Cerebellar nuclear complex (tissue), 1 donor: ENCODE measurements at regions not wholly inside any gene's neighbourhood (a gene's known extent, or its start where the extent isn't known, plus 50 kb on each side); places are given as distances from the start of the nearest gene placed in this dataset.
"Not testable (repeated sequence)": the region's sequence is repeated elsewhere in the genome, so short reads cannot be mapped to it uniquely, and the experiment has no call there.

Experiments used
- DNase-seq, 2 experiments: peaks; one replicate each; lab custom pipeline; 2025; lab: John Stamatoyannopoulos, UW

DNA sequence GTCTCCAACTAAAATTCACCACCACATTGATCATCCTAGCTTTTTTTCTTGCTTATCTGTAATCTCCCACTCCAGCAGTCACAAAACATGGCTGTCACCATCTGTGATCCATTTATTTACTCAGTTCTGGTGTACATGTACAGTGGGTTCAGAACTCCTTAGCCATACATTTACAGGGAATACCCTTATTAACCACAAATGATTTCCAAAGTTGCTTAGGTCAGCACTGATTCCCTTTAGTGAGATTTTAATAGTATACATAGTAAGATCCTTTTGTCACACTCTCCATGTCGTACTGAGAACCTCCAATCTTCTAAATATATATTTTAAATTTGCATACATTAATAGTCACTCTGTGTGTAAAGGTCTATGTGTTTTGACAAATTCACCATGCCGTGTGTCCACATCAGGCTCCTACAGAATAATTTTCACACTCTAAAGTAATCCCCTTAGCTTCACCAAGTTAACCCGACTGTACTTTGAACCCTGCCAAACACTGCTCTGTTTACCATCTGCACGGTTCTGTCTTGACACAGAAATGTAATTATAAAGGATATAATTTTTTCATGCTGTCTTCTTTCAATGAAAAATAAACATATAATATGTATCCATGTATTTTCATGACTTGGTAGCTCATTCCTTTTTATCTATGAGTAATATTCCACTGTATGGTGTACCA, 473.6 kb upstream of the ZP4 start:
- no peak for DNase-seq

DNA sequence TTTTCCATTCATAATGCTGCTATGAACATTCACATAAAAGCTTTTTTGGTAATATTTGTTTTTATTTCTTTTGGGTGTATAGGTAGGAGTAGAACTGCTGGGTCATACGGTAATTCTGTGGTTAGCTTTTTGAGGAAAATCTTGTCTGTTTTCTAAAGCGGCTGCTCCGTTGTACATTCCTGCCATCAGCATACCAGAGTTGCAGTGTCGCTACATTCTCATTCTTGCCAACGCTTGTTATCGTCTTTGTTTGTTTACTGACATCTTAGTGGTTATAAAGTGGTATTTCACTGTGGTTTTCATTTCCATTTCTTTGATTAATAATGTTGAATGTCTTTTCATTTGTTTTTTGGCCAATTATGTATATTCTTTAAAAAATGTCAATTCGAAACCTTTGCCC, 469.8 kb upstream of the ZP4 start:
- no peak for DNase-seq

DNA sequence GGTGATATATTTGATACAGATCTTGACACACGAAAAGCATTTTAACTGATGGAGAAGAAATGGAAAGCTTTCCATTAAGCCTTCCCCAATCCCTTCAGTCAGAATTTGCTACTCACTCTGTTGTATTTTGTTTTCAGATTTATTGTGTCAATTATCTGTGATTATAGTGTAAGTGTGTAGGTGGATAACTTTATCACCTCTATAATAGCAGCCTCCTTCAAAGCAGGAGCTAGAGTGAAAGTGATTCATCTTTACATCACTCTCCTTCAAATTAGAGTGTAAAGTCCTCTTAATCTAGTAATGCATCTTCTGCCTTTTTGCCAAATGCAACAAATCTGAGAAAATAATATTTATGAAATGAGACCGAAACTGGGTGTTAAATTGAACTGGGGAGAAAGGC, 459.7 kb upstream of the ZP4 start:
- DNase-seq, result no peak

DNA sequence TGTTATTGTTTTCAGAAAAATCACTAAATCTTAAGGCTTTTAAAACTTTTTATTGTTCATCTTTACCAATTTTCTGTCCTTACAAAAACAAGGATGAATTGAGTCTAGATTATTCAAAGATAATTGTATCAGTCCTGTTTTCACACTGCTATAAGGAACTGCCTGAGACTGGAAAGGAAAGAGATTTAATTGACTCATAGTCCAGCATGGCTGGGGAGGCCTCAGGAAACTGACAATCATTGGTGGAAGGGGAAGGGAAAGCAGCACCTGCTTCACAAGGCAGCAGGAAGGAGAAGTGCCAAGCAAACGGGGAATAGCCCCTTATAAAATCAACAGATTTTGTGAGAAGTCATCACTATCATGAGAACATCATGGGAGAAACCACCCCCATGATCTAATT, 455.6 kb upstream of the ZP4 start:
- no peak for DNase-seq

DNA sequence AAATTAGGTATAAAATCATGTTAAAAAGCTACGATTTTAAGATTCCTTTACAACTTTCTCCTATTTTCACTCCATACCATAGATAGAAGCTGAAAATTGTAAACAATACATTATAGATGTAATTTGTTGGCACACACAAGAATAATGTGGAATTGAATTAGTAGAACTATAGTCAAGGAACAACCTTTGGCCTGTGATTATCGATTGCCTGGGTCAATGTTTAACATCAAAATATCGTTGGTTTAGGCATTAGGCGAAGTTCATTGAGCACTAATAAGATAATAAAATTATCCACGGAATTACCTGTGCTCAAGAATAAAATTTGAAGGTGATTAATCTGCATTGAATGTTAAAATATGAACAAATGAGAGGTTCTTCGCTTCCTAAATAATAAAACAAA, 455.1 kb upstream of the ZP4 start:
- no peak for DNase-seq

DNA sequence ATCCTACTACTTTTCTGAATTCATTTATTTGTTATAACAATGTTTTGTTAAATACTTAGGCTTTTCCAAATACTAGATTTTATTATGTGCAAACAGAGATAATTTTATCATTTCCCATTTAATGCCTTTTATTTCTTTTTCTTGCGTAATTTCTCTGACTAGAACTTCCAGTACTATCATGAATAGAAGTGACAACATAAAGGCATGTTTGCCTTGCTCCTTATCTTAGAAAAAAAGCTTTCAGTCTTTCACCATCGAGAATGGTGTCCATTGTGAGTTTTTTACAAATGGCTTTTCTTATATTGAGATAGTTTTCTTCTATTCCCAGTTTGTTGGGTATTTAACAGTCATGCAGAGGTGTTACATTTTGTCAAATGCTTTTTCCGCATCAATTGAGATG, 453.1 kb upstream of the ZP4 start:
- no peak for DNase-seq

DNA sequence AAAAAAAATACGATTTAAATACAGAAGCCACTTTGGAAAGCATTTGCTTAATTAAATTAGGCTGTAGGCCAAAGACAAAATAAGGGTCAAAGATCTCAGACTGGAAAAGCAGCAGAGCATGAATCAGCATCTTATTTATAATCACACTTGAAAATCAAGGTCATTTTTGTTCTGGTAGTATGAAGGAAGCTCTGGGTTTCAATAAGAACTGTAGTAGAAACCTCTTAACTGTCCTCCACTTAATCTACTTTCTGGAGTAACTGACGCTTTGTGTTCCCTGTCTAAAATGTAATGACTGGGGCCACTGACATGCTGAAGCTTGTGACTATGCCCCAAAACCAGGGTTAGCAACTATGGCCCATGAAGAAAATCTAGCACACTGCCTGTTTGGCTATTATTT, 450.7 kb upstream of the ZP4 start:
- DNase-seq, result no peak

DNA sequence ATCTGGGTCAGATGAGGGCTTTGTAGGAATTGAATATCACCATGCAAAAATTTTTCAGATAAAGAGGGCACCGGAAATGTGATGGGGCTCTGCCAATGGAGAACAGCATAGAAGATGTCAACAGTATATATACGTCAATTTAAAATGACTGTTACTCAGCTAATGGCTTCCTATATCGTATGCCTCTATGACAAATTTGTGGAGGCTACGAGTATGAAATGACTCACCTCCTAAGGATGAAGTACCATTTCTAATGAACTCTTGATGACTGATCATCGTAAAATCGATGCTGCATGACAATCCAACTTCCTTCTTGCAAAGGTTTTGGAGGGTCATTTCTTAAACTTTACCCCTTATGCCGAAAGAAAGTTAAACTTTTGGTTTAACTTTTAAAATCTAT, 450.3 kb upstream of the ZP4 start:
- no peak for DNase-seq

DNA sequence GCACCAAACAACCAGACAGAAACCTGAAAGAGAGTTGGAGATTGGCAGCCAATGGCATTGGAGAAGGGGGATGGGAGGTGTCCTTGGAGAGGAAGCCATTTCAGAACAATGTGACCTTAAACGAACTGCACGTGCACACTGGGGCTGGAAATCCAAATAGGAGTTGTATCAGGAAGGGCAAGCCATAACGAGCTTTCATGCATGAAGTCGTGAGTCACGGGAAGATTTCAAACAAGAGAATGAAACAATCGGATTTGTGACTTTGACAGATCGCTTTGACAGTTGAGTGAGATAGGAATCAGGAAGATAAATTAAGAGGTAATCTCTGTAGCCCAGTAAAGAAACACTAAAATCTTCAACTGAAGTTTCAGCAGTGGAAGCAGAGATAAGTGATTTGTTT, 445.8 kb upstream of the ZP4 start:
- no peak for DNase-seq

DNA sequence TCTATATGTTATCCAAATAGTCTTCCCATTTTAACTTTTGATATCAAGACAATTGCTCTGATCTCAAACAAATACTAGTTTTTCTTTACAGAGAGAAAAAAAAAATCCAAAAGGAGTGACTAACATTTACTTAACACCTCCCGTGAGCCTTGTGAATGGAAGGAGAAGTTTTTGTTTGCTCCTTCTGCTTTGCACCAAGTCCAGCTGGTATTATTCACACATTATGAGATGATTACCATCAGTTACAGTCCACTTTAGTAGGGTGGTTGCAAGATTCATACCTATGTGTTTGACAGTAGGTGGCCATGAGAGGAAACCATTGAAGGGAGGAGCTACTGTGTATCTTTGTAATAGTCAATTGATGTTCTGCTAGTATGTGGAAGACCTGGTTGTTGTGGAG, 443.4 kb upstream of the ZP4 start:
- DNase-seq, result no peak

DNA sequence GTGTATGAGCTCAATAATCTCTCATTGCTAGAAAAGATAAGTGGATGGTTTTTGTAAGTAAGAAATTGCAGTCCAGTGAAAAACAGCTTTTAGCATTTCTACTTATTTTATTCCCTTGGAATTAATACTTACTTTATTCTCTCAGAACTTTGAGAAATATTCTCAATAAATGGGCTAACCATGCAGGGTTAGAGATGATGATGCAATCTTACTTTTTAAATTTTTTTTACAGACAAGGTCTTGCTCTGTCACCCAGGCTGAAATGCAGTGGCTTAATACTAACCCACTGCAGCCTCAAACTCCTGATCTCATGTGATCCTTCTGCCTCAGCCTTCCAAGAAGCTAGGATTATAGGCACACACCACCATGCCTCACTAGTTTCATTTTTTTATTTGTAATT, 440.8 kb upstream of the ZP4 start:
- DNase-seq, result no peak

DNA sequence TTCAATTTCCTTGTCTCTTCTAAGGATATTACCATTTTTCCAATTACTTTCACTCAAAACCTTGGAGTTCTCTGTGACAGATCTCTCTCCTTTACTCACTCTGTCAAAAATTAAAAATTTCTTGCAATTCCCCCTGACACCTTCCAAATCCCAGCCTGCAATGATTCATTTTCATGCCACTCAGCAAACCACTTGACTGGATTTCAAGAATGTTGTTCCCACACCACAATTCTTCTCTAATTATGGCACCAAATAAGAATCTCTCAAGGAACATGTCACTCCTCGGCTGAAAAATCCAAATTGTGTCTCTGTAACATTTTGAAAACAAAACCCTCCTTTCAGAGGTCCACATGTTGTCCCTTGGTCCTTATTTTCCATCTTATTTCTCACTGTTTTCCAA, 438.9 kb upstream of the ZP4 start:
- no peak for DNase-seq

DNA sequence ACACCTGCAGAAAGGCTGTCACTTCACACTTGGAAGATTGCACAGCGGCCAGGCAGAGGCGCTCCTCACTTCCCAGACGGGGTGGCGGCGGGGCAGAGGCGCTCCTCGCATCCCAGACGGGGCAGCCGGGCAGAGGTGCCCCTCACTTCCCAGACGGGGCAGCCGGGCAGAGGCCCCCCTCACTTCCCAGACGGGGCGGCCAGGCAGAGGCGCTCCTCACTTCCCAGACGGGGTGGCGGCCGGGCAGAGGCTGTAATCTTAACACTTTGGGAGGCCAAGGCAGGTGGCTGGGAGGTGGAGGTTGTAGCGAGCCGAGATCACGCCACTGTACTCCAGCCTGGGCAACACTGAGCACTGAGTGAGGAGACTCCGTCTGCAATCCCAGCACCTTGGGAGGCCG, 436.3 kb upstream of the ZP4 start:
- DNase-seq, result not testable (repeated sequence)

DNA sequence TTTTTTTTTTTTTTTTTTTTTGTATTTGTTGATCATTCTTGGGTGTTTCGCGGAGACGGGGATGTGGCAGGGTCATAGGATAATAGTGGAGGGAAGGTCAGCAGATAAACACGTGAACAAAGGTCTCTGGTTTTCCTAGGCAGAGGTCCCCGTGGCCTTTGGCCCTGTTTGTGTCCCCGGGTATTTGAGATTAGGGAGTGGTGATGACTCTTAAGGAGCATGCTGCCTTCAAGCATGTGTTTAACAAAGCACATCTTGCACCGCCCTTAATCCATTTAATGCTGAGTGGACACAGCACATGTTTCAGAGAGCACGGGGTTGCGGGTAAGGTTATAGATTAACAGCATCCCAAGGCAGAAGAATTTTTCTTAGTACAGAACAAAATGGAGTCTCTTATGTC, 435.8 kb upstream of the ZP4 start:
- not testable (repeated sequence) for DNase-seq

DNA sequence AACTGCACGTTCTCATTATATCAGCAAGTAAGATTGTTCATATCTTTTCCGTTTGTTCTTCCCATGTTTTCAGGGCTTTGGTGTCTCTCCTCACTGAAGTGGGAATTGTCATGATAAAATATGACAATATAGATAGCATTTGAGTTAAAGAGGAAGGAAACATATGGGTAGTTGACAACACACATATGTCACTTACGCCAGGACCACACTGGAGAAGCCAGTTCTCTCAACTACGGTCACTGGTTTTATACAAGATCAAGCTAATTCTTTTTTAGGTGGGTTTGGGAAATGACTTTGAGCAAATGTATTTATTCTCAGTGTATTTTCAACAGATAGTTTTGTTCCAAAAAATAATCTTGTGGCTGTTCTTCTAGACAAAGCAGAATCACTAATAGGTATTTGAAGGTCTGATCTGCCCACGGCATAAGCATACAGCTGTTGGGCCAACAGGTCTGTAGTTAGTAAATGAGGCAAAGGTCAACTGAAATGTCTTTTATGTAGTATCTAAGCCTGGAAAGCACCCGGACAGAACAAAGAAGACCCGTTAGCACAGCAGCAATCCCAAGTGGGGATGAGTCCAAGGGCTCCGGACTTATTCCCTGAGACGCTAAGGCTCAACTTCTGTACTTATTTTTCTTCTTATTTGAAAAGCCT, 433.6 kb upstream of the ZP4 start:
- no peak for DNase-seq

DNA sequence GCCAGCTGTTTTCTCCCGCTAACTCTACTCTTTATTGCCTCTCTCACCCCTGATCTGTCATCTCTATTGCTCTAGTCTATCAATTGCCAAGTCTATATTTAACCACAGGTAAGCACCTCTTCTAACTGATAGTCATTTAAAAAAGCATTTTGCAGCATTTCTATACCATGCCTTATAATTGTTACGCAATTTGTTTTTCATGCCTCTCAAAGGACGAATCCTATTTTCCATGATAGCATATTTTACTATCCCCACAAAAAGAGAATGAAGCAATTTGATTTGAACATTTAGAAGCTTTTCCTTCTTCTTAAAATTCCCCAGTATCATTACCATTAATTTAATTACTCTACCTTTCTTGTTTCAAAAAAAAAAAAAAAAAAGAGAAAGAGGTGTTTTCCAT, 432.8 kb upstream of the ZP4 start:
- no peak for DNase-seq

DNA sequence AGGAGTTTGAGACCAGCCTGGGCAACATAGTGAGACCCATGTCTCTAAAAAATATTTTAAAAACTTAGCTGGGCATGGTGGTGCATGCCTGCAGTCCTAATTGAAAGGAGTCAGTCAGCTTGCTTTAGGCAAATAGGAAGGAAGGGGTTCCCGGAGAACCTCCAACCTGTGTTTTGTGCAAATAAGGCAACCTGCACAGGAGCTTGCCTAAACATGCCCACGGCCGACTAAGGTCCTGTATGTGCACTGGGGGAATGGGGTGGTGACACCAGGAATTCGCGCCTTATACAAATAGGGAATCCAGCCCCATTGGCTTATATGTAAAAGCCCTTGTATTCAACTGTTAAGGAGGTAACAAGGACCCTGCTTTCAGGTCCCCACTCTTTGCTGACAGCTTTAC, 429.2 kb upstream of the ZP4 start:
- no peak for DNase-seq

DNA sequence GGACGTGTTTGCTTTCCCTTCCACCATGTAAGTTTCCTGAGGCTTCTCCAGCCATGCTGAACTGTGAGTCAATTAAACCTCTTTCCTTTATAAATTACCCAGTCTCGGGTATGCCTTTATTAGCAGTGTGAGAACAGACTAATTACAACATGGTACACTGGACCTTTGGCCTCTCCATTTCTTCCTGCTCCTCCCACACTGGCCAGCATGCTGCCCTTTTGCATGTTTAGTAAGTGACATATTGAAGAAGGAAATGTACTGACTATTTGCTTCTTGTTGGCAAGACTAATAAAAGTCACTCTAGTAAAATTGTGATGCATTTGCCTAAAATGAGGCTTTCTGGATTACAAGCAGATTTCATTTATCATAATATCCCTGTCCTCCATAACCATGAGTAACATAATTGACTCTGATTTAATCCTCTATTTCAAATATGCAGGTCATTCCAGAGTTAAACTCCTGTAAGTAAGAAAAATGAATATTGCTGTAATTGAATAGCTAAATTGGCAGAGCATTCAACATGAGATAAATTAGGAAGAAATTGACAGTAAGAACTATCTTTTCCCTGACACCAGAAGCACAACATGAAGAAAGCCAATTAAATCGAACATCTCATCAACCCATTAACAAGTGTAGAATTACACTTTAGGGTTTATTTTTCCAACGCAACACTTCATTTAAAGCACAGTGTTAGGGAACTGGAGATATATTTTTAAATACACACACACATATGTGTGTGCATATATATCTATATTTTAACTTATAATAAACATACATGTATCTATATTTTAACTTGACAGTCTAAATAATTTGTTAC, 427.8 kb upstream of the ZP4 start:
- DNase-seq, result no peak

DNA sequence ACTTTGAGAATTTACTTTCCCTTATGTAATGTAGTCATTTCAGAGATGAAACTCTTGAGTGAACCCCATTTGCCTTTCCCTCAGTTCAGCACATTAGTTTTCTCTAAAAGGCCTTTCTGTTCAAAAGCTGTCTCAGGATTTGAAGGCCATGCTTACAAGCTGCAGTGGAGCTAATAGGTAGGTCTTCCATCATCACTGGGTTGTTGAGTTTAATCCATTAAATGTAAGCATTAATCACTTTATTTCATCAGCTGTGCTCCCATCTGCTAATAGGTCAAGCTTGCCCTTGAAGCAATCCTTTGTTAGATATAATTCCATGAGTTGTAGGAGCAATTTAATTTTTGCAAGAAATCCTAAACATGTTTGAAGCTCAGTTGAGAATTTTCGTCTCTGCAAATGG, 422.2 kb upstream of the ZP4 start:
- DNase-seq, result no peak

DNA sequence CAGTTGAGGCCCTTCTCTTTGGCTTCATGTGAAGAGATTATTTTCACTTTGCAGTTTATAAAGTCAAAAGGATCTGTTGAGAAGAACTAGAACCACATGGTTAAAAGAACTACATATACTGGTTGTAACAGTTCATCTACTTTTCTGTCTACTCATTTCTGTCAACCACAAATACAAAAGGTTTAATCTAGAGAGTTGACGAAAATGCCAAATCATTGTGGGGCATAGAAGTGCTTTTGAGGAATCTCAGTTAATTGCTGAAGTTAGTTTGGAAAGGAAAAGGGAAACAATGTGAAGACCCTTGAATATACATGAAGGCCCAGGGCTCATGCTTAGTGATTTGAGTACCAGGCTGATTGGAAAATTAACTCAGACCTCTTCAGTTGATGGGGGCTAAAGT, 415.7 kb upstream of the ZP4 start:
- DNase-seq, result no peak

DNA sequence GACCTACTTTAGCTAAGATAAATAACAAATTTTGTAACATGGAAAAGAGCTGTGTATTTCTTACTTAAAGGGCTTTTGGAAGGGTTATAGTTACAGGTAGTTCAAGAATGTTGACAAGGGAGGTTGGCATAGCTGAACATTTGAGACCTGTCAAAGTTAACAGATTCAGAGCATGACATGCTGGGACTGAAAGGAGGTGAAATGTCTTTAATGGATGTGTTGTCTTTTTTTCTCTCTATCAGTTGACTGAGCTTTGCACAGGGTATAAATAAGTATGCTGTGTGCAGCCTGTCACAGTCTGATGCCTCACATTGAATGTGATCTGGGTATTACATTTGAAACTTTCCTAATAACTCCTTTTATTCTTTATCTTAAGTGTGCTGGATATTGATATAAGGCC, 411.9 kb upstream of the ZP4 start:
- no peak for DNase-seq

DNA sequence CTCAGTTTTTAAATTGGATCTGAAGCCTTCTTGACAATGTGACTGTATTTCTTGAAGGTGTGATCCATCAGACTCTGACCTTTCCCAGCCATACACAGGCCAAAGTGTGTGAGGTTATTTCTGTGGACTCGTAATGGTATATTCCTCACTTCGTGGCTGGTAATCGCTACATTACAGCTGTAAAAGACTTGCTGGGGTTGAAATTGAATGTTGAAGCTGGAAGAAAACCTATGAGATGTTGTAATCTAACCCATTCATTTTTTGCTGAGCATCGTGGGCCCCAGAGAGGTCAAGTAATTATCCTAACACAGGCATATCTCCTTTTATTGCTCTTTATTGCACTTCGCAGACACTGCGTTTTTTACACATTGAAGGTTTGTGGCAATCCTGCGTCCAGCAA, 405.6 kb upstream of the ZP4 start:
- no peak for DNase-seq

DNA sequence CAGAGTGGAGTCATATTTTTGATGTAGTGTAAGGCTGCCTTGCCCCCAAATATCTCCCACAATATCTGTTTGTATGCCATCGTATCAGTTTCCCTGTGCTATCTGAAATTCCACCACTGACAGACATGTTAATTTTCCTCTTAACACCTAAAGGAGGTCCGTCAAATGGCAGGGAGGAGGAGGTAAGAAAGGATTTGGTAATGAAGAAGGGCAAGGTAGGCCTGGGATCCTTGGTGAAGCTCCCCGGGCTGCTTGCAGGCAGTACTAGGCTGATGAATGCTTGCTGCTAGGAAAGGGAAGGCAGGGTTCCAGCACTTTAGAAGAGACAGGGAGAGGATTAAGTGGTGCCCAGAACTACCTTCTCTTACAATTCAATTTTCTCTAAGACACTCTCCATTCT, 402.4 kb upstream of the ZP4 start:
- DNase-seq, result no peak
